ENCODE measurements at regions not wholly inside any gene's neighbourhood (a gene's known extent, or its start where the extent isn't known, plus 50 kb on each side); places are given as distances from the start of the nearest gene placed in this dataset.

- H3K4me1 ChIP-seq (ENCODE audit: control insufficient read depth, insufficient read depth, low read length): peaks cover 16% of the 10 kb centered on the region
- DNase-seq (ENCODE audit: low read depth in 4 of 6, low spot score in 6 of 6): no peak
- no peak overlapping the region for H3K27ac ChIP-seq (ENCODE audit: low read depth, low read length)
- WGBS (ENCODE audit: insufficient coverage): no CpG with 5 or more reads among the region's 2 CpGs
- no peaks in the 10 kb centered on the region for H3K9me3 ChIP-seq (ENCODE audit: control insufficient read depth, insufficient read depth, low read length)
- H3K36me3 ChIP-seq (ENCODE audit: control insufficient read depth, insufficient read depth, low read length): no peaks in the 10 kb centered on the region
- no peak overlapping the region for H3K4me3 ChIP-seq (ENCODE audit: low read depth, low read length)
- H3K27me3 ChIP-seq (ENCODE audit: control insufficient read depth, insufficient read depth, low read length): no peaks in the 10 kb centered on the region
Measured at GRCh38 chr10:94213001-94213530, 149.7 kb downstream of the NOC3L start.

DNA sequence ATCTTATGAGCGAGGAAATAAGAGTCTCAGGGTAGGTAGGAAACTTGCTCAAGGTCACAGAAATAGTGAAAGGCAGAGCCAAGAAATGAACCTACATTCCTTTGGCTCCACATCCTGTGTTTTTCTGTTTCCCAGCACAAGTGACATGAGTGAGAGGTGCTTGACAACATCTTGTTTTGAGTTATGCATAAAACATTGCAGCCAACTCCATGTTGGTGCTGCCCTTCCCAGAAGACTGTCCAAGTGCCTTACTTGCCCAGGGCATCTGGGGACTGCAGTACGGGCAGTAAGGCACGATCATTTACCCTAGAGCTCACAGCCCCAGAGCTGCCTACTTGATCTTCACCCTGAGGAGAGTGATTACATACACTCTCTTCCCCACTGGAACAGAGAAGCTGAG, 148.8 kb downstream of the NOC3L start:
- WGBS (ENCODE audit: insufficient coverage): no CpG with 5 or more reads among the region's 3 CpGs
- Histone ChIP-seq H3K4me1 (ENCODE audit: control insufficient read depth, insufficient read depth, low read length) (peaks cover 16% of the 10 kb centered on the region), H3K27ac (ENCODE audit: low read depth, low read length) (no peak overlapping the region)

GRCh38 chr10:94214481-94214893, 148.3 kb downstream of the NOC3L start:
- peak in 2 of 6 donors; percentile 53 to 59 for DNase-seq (ENCODE audit: low read depth in 4 of 6, low spot score in 6 of 6)
- WGBS (ENCODE audit: insufficient coverage): 41% methylated on average over 7 of the region's 7 CpGs
- Histone ChIP-seq H3K4me1 (ENCODE audit: control insufficient read depth, insufficient read depth, low read length) (peaks cover 16% of the 10 kb centered on the region), H3K27ac (ENCODE audit: low read depth, low read length) (no peak overlapping the region), H3K27me3 (ENCODE audit: control insufficient read depth, insufficient read depth, low read length) (no peaks in the 10 kb centered on the region), H3K36me3 (ENCODE audit: control insufficient read depth, insufficient read depth, low read length) (no peaks in the 10 kb centered on the region), H3K9me3 (ENCODE audit: control insufficient read depth, insufficient read depth, low read length) (no peaks in the 10 kb centered on the region), H3K4me3 (ENCODE audit: low read depth, low read length) (no peak overlapping the region)

More for the DNA sequence above, 148.8 kb downstream of the NOC3L start:
- Histone ChIP-seq H3K4me3 (ENCODE audit: low read depth, low read length) (no peak overlapping the region), H3K27me3 (ENCODE audit: control insufficient read depth, insufficient read depth, low read length) (no peaks in the 10 kb centered on the region), H3K9me3 (ENCODE audit: control insufficient read depth, insufficient read depth, low read length) (no peaks in the 10 kb centered on the region), H3K36me3 (ENCODE audit: control insufficient read depth, insufficient read depth, low read length) (no peaks in the 10 kb centered on the region)
- no peak for DNase-seq (ENCODE audit: low read depth in 4 of 6, low spot score in 6 of 6)

- Histone ChIP-seq H3K4me1 (ENCODE audit: control insufficient read depth, insufficient read depth, low read length) (peaks cover 12% of the 10 kb centered on the region), H3K4me3 (ENCODE audit: low read depth, low read length) (no peak overlapping the region), H3K27ac (ENCODE audit: low read depth, low read length) (no peak overlapping the region), H3K27me3 (ENCODE audit: control insufficient read depth, insufficient read depth, low read length) (no peaks in the 10 kb centered on the region), H3K36me3 (ENCODE audit: control insufficient read depth, insufficient read depth, low read length) (no peaks in the 10 kb centered on the region), H3K9me3 (ENCODE audit: control insufficient read depth, insufficient read depth, low read length) (no peaks in the 10 kb centered on the region)
- WGBS (ENCODE audit: insufficient coverage): 86% methylated on average over 4 of the region's 4 CpGs
- DNase-seq (ENCODE audit: low read depth in 4 of 6, low spot score in 6 of 6): no peak
Measured at GRCh38 chr10:94216201-94216600, 146.5 kb downstream of the NOC3L start.

DNA sequence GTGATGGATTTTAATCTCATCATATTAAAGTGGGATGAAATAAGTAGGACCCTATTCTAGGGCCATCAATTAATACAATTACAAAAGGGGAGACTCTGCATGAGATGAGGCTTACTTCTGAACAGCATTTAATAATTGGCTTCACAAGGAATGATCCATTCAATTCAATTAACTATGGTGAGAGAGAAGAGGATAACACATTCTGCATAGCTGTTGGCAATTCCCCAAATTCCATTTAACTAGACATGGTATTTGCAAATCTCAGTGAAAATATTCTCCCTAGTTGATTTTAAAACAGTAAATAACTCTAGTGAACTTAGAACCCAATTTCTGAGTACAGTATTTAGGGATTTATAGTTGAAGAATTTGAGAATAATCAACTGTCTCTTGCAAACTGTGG, 145.3 kb downstream of the NOC3L start:
- Histone ChIP-seq H3K27ac (ENCODE audit: low read depth, low read length) (no peak overlapping the region), H3K4me3 (ENCODE audit: low read depth, low read length) (no peak overlapping the region), H3K4me1 (ENCODE audit: control insufficient read depth, insufficient read depth, low read length) (peaks cover 12% of the 10 kb centered on the region), H3K9me3 (ENCODE audit: control insufficient read depth, insufficient read depth, low read length) (no peaks in the 10 kb centered on the region), H3K27me3 (ENCODE audit: control insufficient read depth, insufficient read depth, low read length) (no peaks in the 10 kb centered on the region), H3K36me3 (ENCODE audit: control insufficient read depth, insufficient read depth, low read length) (no peaks in the 10 kb centered on the region)
- DNase-seq (ENCODE audit: low read depth in 4 of 6, low spot score in 6 of 6): peak in 2 of 6 donors; percentile 20 to 68

GRCh38 chr10:94218493-94219183, 144.1 kb downstream of the NOC3L start:
- WGBS (ENCODE audit: insufficient coverage): no CpG with 5 or more reads among the region's 2 CpGs
- Histone ChIP-seq H3K27ac (ENCODE audit: low read depth, low read length) (no peak overlapping the region), H3K27me3 (ENCODE audit: control insufficient read depth, insufficient read depth, low read length) (no peaks in the 10 kb centered on the region), H3K9me3 (ENCODE audit: control insufficient read depth, insufficient read depth, low read length) (no peaks in the 10 kb centered on the region), H3K4me3 (ENCODE audit: low read depth, low read length) (no peak overlapping the region), H3K4me1 (ENCODE audit: control insufficient read depth, insufficient read depth, low read length) (peaks cover 12% of the 10 kb centered on the region), H3K36me3 (ENCODE audit: control insufficient read depth, insufficient read depth, low read length) (no peaks in the 10 kb centered on the region)
- DNase-seq (ENCODE audit: low read depth in 4 of 6, low spot score in 6 of 6): no peak

DNA sequence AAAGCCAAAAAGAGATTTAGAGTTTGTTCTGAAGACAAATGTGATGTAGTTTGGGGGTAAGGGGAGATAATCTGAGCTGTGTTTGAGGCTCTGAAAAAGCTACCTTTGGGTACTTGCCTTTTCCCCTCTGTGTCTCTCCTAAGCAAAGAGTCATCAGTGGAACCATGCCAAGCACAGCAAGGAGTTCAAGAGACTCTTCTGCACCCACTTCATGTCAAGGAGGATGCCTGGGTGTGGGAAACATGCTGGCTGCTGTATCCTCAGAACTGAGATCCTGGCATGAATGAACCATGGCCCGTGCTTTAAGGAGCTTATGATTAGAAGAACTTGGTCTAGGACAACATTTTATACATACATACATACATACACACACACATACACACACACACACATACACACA, 142.9 kb downstream of the NOC3L start:
- H3K9me3 ChIP-seq (ENCODE audit: control insufficient read depth, insufficient read depth, low read length): no peaks in the 10 kb centered on the region
- peaks cover 7% of the 10 kb centered on the region for H3K4me1 ChIP-seq (ENCODE audit: control insufficient read depth, insufficient read depth, low read length)
- no peak overlapping the region for H3K27ac ChIP-seq (ENCODE audit: low read depth, low read length)
- no peak for DNase-seq (ENCODE audit: low read depth in 4 of 6, low spot score in 6 of 6)
- H3K27me3 ChIP-seq (ENCODE audit: control insufficient read depth, insufficient read depth, low read length): no peaks in the 10 kb centered on the region
- H3K36me3 ChIP-seq (ENCODE audit: control insufficient read depth, insufficient read depth, low read length): no peaks in the 10 kb centered on the region
- WGBS (ENCODE audit: insufficient coverage): no CpG with 5 or more reads among the region's 1 CpG
- H3K4me3 ChIP-seq (ENCODE audit: low read depth, low read length): no peak overlapping the region

DNA sequence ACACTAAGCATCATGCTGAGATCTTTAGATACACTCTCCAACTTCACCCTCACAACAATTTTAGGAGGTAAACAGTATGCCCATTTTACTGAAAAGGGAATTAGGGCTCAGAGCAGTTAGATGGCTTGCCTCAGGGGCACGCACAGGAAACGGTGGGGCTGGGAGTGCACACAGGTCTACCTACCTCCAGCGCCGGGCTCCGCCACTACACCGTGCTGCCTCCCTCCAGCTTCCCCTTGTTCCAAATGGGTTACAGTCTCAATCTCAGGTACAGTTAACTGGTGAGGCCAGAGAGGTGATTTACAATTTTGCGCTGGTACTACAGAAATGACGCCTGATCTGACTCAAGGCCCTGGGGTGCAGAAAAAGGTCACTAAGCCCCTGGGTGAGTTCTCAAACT, 142.0 kb downstream of the NOC3L start:
- H3K4me3 ChIP-seq (ENCODE audit: low read depth, low read length): no peak overlapping the region
- 90% methylated on average over 4 of the region's 8 CpGs for WGBS (ENCODE audit: insufficient coverage)
- H3K27ac ChIP-seq (ENCODE audit: low read depth, low read length): no peak overlapping the region
- DNase-seq (ENCODE audit: low read depth in 4 of 6, low spot score in 6 of 6): no peak
- no peaks in the 10 kb centered on the region for H3K36me3 ChIP-seq (ENCODE audit: control insufficient read depth, insufficient read depth, low read length)
- H3K4me1 ChIP-seq (ENCODE audit: control insufficient read depth, insufficient read depth, low read length): peaks cover 4% of the 10 kb centered on the region
- no peaks in the 10 kb centered on the region for H3K9me3 ChIP-seq (ENCODE audit: control insufficient read depth, insufficient read depth, low read length)
- H3K27me3 ChIP-seq (ENCODE audit: control insufficient read depth, insufficient read depth, low read length): no peaks in the 10 kb centered on the region

- no peak overlapping the region for H3K27ac ChIP-seq (ENCODE audit: low read depth, low read length)
- DNase-seq (ENCODE audit: low read depth in 4 of 6, low spot score in 6 of 6): peak in 2 of 6 donors; percentile 15 to 68
- no peaks in the 10 kb centered on the region for H3K27me3 ChIP-seq (ENCODE audit: control insufficient read depth, insufficient read depth, low read length)
- no peak overlapping the region for H3K4me3 ChIP-seq (ENCODE audit: low read depth, low read length)
- H3K36me3 ChIP-seq (ENCODE audit: control insufficient read depth, insufficient read depth, low read length): no peaks in the 10 kb centered on the region
- no peaks in the 10 kb centered on the region for H3K4me1 ChIP-seq (ENCODE audit: control insufficient read depth, insufficient read depth, low read length)
- no CpG with 5 or more reads among the region's 5 CpGs for WGBS (ENCODE audit: insufficient coverage)
- no peaks in the 10 kb centered on the region for H3K9me3 ChIP-seq (ENCODE audit: control insufficient read depth, insufficient read depth, low read length)
Measured at GRCh38 chr10:94223702-94224370, 138.9 kb downstream of the NOC3L start.

DNA sequence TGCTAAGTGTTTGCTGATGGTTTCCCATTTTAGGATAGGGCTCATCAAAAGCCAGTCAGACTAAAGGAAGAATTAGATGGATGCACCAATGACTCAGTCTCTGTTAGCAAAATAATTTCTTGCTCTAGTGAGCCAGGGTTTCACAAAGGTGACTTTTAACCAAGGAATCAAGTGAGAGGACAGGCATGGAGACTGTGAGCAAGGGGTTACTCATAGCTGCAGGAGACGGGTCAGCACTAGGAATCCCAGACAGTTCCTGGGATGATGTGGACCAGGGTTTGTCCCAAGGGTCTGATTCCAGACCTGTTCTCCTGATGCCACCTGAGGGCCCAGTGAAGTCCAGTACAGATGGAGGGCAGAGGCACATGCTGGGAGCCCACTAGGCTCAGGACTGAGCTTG, 138.1 kb downstream of the NOC3L start:
- WGBS (ENCODE audit: insufficient coverage): 93% methylated on average over 1 of the region's 1 CpG
- DNase-seq (ENCODE audit: low read depth in 4 of 6, low spot score in 6 of 6): no peak

More for the DNA sequence above, 138.1 kb downstream of the NOC3L start:
- Histone ChIP-seq H3K9me3 (ENCODE audit: control insufficient read depth, insufficient read depth, low read length) (no peaks in the 10 kb centered on the region), H3K4me3 (ENCODE audit: low read depth, low read length) (no peak overlapping the region), H3K4me1 (ENCODE audit: control insufficient read depth, insufficient read depth, low read length) (no peaks in the 10 kb centered on the region), H3K27ac (ENCODE audit: low read depth, low read length) (no peak overlapping the region), H3K27me3 (ENCODE audit: control insufficient read depth, insufficient read depth, low read length) (no peaks in the 10 kb centered on the region), H3K36me3 (ENCODE audit: control insufficient read depth, insufficient read depth, low read length) (no peaks in the 10 kb centered on the region)

All from spinal cord (tissue), 9 donors.